Kidney (tissue), 13 donors: ENCODE measurements at regions not wholly inside any gene's neighbourhood (a gene's known extent, or its start where the extent isn't known, plus 50 kb on each side); places are given as distances from the start of the nearest gene placed in this dataset.
A peak's percentile ranks its signal among the peaks of the same experiment; 100 is the strongest.

Source experiments
- DNase-seq, 5 donors: peaks; one replicate each; pipeline ENCODE4 v3.0.0-alpha.2; 2013 to 2020
- FAIRE-seq: peaks from 2 replicates; lab custom pipeline; 2012; peaks lifted over from hg19 to GRCh38; lab: Jason Lieb, UNC
- H3K27ac ChIP-seq, 2 donors: one replicate each; pipeline ENCODE4 v1.7.0; 2013; ENCODE audit warnings: low read depth in 2 of 2, low read length in 2 of 2, inconsistent platforms in 1 of 2
- H3K27me3 ChIP-seq: one replicate; pipeline ENCODE4 v1.7.1; 2013; ENCODE audit warnings: low read length, inconsistent platforms; ENCODE audit not compliant: control insufficient read depth, insufficient read depth
- H3K36me3 ChIP-seq, 3 donors: one replicate each; pipeline versions ENCODE4 v1.7.0 to v1.7.1; 2013; ENCODE audit warnings: low read length in 3 of 3, control low read depth in 1 of 3, inconsistent platforms in 1 of 3; ENCODE audit not compliant: insufficient read depth in 3 of 3, control insufficient read depth in 2 of 3
- H3K4me1 ChIP-seq, 3 donors: one replicate each; pipeline versions ENCODE4 v1.7.0 to v1.7.1; 2013; ENCODE audit warnings: low read length in 3 of 3, inconsistent platforms in 1 of 3, low read depth in 1 of 3; ENCODE audit not compliant: control insufficient read depth in 2 of 3, insufficient read depth in 2 of 3
- H3K4me3 ChIP-seq, 3 donors: one replicate each; pipeline versions ENCODE4 v1.7.0 to v1.8.1; 2013; ENCODE audit warnings: low read length in 3 of 3, control low read depth in 1 of 3, inconsistent platforms in 1 of 3
- H3K9ac ChIP-seq, 3 donors: one replicate each; pipeline versions ENCODE4 v1.7.0 to v1.7.1; 2013; ENCODE audit warnings: low read length in 3 of 3, control low read depth in 1 of 3, inconsistent platforms in 1 of 3
- H3K9me3 ChIP-seq, 3 donors: one replicate each; pipeline versions ENCODE4 v1.7.0 to v1.7.1; 2013; ENCODE audit warnings: low read length in 3 of 3, control low read depth in 1 of 3, inconsistent platforms in 1 of 3; ENCODE audit not compliant: control insufficient read depth in 2 of 3, insufficient read depth in 1 of 3
- CTCF ChIP-seq: IDR thresholded peaks from 3 replicates; pipeline ENCODE4 v1.5.1; 2012; ENCODE audit warnings: mild to moderate bottlenecking, moderate library complexity, borderline replicate concordance; ENCODE audit not compliant: insufficient read depth; ENCODE audit errors: extremely low read depth
- intact Hi-C: fragments of 100-400 bp; cut with DNase I; formaldehyde crosslinking; loops from one replicate; pipeline ENCODE4 v1.11.1; 2022
- donor health status: control.
- donor health status: control.
- donor health status: control.
- donor health status: control.
- donor health status: control.
- donor health status: DM: yes; HTN: yes; CAD: no.
- donor health status: Normal renal cell carcinoma (clear cell type).

DNA sequence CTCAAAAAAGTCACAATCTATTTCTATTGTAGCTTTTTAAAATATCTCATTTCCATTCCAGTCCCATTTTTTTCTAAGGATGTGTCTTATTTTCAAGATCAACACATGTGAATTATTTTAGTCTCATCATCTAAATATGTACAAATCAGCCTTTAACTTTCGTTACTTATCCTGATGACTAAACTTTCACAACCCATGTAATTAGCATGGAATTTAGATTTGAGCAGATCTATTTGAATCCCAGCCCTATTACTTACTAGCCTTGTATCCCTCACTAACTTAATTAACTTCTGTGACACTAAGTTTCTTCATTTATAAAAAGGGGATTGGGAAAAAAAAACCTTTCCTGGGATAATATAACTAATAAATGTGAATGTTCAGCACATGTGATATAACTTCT lies 81.1 kb downstream of the UFM1 start:
- intact Hi-C loops: no loop called here

GRCh38 chr13:38440666-38441065 lies 91.0 kb downstream of the UFM1 start:
- no peak for TF ChIP-seq CTCF
- H3K4me3 ChIP-seq: no peak overlapping the region
- intact Hi-C loops: no loop called here

More for the DNA sequence above, 81.1 kb downstream of the UFM1 start:
- Histone ChIP-seq H3K9ac (no peak overlapping the region), H3K27me3 (no peaks in the 10 kb centered on the region), H3K36me3 (no peaks in the 10 kb centered on the region), H3K9me3 (no peaks in the 10 kb centered on the region), H3K4me1 (no peaks in the 10 kb centered on the region), H3K4me3 (no peak overlapping the region), H3K27ac (no peak overlapping the region)
- FAIRE-seq: no peak
- no peak for TF ChIP-seq CTCF
- DNase-seq: no peak

DNA sequence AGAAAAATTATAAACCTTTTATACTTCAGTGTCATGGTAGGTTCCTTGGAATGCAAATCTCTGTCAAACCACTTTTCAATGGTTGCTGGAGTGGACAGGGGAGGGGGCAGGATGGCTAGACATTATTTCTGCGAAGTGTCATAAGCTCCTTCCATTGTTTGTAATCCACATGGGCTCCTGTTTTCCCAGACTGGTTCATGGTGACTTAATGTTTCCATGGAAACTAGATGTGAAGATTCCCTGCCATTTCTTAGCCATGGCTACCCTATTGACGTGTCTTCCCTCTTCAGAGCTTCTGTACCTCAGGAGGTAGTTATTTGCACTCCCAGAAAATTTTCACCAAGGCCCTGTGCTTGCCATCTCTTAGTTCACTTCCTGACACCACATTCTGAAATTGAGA lies 95.3 kb downstream of the UFM1 start:
- Histone ChIP-seq H3K9me3 (no peaks in the 10 kb centered on the region), H3K9ac (no peak overlapping the region), H3K27ac (no peak overlapping the region), H3K4me1 (no peaks in the 10 kb centered on the region), H3K27me3 (no peaks in the 10 kb centered on the region), H3K36me3 (no peaks in the 10 kb centered on the region), H3K4me3 (no peak overlapping the region)
- no peak for FAIRE-seq
- TF ChIP-seq CTCF: no peak
- intact Hi-C loops: no loop called here
- DNase-seq: no peak

More at GRCh38 chr13:38440666-38441065, 91.0 kb downstream of the UFM1 start:
- peak in 2 of 5 donors; percentile 54 to 70 for DNase-seq
- Histone ChIP-seq H3K36me3 (no peaks in the 10 kb centered on the region), H3K27me3 (no peaks in the 10 kb centered on the region), H3K27ac (no peak overlapping the region), H3K9me3 (no peaks in the 10 kb centered on the region), H3K4me1 (no peaks in the 10 kb centered on the region), H3K9ac (no peak overlapping the region)
- no peak for FAIRE-seq

DNA sequence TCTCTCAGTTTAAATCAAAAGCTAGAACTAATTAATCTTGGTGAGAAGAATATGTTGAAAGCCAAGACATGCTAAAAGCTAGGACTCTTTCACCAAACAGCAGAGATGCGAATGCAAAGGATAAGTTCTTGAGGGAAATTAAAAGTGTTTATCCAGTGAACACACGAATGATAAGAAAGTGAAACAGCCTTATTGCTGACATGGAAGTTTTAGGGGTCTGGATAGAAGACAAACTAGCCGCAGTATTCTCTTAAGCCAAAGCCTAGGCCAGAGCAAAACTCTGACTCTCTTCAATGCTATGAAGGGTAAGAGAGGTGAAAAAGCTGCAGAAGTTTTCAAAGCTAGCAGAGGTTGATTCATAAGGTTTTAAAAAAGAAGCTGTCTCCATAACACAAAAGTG lies 103.0 kb downstream of the UFM1 start:
- Histone ChIP-seq H3K27ac (no peak overlapping the region), H3K4me3 (no peak overlapping the region), H3K4me1 (no peaks in the 10 kb centered on the region), H3K36me3 (no peaks in the 10 kb centered on the region), H3K27me3 (no peaks in the 10 kb centered on the region), H3K9me3 (no peaks in the 10 kb centered on the region), H3K9ac (no peak overlapping the region)
- DNase-seq (no peak), FAIRE-seq (no peak)
- intact Hi-C loops: no loop called here
- TF ChIP-seq CTCF: no peak
